Lower lobe of right lung (tissue), 2 donors: ENCODE measurements at regions not wholly inside any gene's neighbourhood (a gene's known extent, or its start where the extent isn't known, plus 50 kb on each side); places are given as distances from the start of the nearest gene placed in this dataset.

ENCODE experiments used
- ATAC-seq, 2 donors: fragments of 200-7000 bp; cut with Tn5 transposase; one replicate each; pipeline ENCODE4 v1.9.1; 2020 to 2022; ENCODE audit warnings: mild to moderate bottlenecking in 2 of 2, moderate library complexity in 2 of 2
- DNase-seq: peaks from one replicate; pipeline ENCODE4 v3.0.0-alpha.2; 2020
- H3K27ac ChIP-seq: fragments of 200-600 bp; one replicate; pipeline ENCODE4 v1.8.0; 2022
- H3K27me3 ChIP-seq: fragments of 200-600 bp; one replicate; pipeline ENCODE4 v1.8.0; 2022; ENCODE audit warnings: low read depth
- H3K36me3 ChIP-seq: fragments of 200-600 bp; one replicate; pipeline ENCODE4 v1.8.0; 2022; ENCODE audit warnings: mild to moderate bottlenecking
- H3K4me1 ChIP-seq: fragments of 200-600 bp; one replicate; pipeline ENCODE4 v1.8.0; 2022
- H3K4me3 ChIP-seq: fragments of 200-600 bp; one replicate; pipeline ENCODE4 v1.8.0; 2022; ENCODE audit warnings: mild to moderate bottlenecking
- H3K9me3 ChIP-seq: fragments of 200-600 bp; one replicate; pipeline ENCODE4 v1.8.0; 2022
- intact Hi-C: fragments of 100-400 bp; cut with DNase I; formaldehyde crosslinking; loops from one replicate; pipeline ENCODE4 v1.11.0; 2022
- TF ChIP-seq, protein P1 (sequence below): fragments of 200-600 bp; IDR thresholded peaks from one replicate; pipeline ENCODE4 v1.8.0; 2022; ENCODE audit warnings: antibody characterized with exemption, mild to moderate bottlenecking
- donor health status: DM: no; HTN: yes; CAD: no; lungs with severe emphysema.

DNA sequence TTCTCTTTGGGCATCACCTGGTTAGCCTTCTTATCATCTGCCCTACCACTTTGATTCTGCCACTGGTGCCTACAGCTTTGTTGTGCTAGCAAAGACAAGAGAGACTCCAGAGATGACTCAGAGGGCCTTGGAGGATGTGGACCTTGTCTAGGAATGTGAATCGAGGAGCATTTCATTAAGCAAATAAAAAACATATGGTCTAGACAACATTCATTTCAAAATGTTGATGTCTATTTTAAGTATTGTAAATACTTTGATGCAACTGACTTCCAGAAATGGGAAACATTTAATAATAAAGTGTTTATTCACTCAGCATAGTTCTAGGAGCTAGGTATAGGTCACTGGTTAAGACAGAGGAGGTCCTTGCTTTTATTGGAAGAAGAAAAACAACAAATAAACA, 195.5 kb downstream of the CDCA7 start:
- Histone ChIP-seq H3K27me3 (no peaks in the 10 kb centered on the region), H3K27ac (no peak overlapping the region), H3K36me3 (no peaks in the 10 kb centered on the region), H3K4me1 (no peaks in the 10 kb centered on the region), H3K4me3 (no peak overlapping the region), H3K9me3 (no peaks in the 10 kb centered on the region)
- intact Hi-C loops, result no loop called here
- TF ChIP-seq, protein P1, sequence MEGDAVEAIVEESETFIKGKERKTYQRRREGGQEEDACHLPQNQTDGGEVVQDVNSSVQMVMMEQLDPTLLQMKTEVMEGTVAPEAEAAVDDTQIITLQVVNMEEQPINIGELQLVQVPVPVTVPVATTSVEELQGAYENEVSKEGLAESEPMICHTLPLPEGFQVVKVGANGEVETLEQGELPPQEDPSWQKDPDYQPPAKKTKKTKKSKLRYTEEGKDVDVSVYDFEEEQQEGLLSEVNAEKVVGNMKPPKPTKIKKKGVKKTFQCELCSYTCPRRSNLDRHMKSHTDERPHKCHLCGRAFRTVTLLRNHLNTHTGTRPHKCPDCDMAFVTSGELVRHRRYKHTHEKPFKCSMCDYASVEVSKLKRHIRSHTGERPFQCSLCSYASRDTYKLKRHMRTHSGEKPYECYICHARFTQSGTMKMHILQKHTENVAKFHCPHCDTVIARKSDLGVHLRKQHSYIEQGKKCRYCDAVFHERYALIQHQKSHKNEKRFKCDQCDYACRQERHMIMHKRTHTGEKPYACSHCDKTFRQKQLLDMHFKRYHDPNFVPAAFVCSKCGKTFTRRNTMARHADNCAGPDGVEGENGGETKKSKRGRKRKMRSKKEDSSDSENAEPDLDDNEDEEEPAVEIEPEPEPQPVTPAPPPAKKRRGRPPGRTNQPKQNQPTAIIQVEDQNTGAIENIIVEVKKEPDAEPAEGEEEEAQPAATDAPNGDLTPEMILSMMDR, result no peak
- DNase-seq, result no peak
- ATAC-seq, result no peak

DNA sequence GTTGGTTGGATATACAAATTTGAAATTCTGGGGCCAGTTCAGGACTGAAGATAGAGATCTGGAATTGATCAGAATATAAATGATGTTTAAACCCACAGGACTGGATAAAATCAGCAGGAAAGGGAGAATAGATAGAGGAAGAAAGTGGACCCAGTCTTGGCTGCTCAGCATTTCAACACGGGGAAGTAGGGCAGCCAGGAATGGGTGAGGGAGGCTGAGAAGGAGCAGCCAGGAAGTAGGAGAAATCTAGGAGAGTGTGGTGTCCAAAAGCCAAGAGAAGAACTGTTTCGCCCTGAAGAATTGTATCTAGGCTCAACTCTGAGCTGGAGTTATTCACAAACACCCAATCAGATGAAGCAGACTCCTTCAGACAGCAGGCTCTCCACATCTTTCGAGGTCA, 197.9 kb downstream of the CDCA7 start:
- intact Hi-C loops, result no loop called here
- H3K27me3 ChIP-seq, result peaks cover 7% of the 10 kb centered on the region
- no peak for ATAC-seq
- no peaks in the 10 kb centered on the region for H3K9me3 ChIP-seq
- no peaks in the 10 kb centered on the region for H3K36me3 ChIP-seq
- no peak for DNase-seq
- no peaks in the 10 kb centered on the region for H3K4me1 ChIP-seq
- H3K4me3 ChIP-seq, result no peak overlapping the region
- TF ChIP-seq, protein P1, result no peak
- no peak overlapping the region for H3K27ac ChIP-seq

DNA sequence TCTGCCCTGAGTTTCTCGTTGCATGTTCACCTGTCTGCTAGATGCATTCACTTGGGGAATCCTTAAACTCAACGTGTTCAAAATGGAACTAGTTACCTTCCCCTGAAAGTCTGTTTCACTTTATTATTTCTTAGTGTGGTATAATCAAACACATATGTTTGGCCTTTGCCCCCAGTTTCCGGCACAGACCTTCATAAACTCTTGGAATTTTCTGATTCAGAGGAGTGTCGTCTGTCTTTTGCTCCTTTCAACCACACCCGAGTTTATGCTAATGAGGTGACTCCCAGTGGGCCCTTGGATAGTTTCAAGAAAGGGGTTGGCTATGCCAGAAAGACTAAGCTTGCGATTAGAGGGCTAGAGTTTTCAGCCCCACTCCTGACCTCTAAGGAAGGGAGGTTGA, 198.9 kb downstream of the CDCA7 start:
- Histone ChIP-seq H3K27ac (no peak overlapping the region), H3K9me3 (no peaks in the 10 kb centered on the region), H3K27me3 (peaks cover 13% of the 10 kb centered on the region), H3K4me1 (no peaks in the 10 kb centered on the region), H3K4me3 (no peak overlapping the region), H3K36me3 (no peaks in the 10 kb centered on the region)
- TF ChIP-seq, protein P1, result no peak
- ATAC-seq (no peak), DNase-seq (no peak)
- intact Hi-C loops, result no loop called here

DNA sequence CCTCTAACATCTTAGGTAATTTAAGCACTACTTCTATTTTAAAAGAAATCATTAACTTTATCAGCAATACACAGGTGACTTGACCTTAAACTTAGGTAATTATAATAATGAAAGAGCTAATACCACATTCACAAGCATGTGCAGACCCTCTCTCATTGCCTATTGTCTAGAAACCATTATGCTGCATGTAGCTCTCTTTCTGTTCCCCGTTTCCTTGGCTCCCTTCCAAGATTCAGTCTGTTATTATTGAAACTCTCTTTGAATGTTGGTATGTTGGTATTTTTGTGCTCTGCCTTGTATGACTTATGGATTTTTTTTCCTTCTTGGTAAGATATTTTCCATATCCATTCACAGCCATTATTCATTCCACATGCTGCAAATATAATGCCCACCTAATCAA, 201.2 kb downstream of the CDCA7 start:
- intact Hi-C loops, result no loop called here
- DNase-seq, result no peak
- TF ChIP-seq, protein P1, result no peak
- no peak overlapping the region for H3K4me3 ChIP-seq
- ATAC-seq, result no peak
- H3K27me3 ChIP-seq, result peaks cover 13% of the 10 kb centered on the region
- no peaks in the 10 kb centered on the region for H3K9me3 ChIP-seq
- no peaks in the 10 kb centered on the region for H3K36me3 ChIP-seq
- H3K4me1 ChIP-seq, result no peaks in the 10 kb centered on the region
- H3K27ac ChIP-seq, result no peak overlapping the region

DNA sequence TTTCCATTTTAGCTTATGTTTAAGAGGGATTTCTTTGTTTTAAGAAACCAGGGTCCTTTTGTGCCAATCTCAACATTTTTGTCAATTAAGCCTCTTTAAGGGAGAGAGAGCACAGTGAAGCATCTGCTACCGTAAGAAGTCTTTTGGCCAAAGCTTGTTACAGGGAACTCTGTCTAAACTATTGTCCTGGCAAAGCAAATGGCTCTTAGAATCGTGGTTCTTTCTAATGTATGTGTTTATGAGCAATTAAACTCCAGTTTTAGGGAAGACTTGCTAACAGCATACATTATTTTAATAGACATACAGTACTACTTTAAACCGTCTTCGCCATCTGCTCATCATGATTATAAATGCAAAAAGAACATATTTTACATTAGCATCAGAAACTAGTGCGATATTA, 202.1 kb downstream of the CDCA7 start:
- intact Hi-C loops, result no loop called here
- Histone ChIP-seq H3K27ac (no peak overlapping the region), H3K4me1 (no peaks in the 10 kb centered on the region), H3K9me3 (no peaks in the 10 kb centered on the region), H3K36me3 (no peaks in the 10 kb centered on the region), H3K27me3 (peaks cover 13% of the 10 kb centered on the region), H3K4me3 (no peak overlapping the region)
- TF ChIP-seq, protein P1, result no peak
- DNase-seq (no peak), ATAC-seq (no peak)

DNA sequence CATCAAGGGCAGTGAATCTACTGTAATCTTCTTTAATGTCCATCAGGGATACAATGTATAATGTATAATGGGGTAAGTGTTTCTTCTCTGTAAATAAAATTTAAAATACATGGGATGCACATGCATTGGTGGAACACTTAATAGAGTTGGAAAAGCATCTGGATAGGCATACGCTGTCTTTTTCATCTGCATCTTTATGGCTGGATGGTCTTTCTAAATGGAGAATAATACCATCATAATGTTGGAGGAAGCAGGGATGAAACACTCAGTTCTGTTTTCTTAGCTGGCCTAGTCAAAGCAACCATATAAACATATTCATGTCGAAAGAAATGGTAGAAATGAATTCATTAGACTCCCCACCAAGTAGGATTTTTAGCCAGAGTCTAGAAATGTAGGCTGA, 202.8 kb downstream of the CDCA7 start:
- TF ChIP-seq, protein P1, result no peak
- H3K4me1 ChIP-seq, result no peaks in the 10 kb centered on the region
- H3K9me3 ChIP-seq, result no peaks in the 10 kb centered on the region
- peaks cover 13% of the 10 kb centered on the region for H3K27me3 ChIP-seq
- no peaks in the 10 kb centered on the region for H3K36me3 ChIP-seq
- H3K4me3 ChIP-seq, result no peak overlapping the region
- intact Hi-C loops, result no loop called here
- no peak overlapping the region for H3K27ac ChIP-seq
- DNase-seq, result no peak
- ATAC-seq, result no peak
